GM18498 (cell line): ENCODE measurements at regions not wholly inside any gene's neighbourhood (a gene's known extent, or its start where the extent isn't known, plus 50 kb on each side); places are given as distances from the start of the nearest gene placed in this dataset.
"Not testable (repeated sequence)": the region's sequence is repeated elsewhere in the genome, so short reads cannot be mapped to it uniquely, and the experiment has no call there.

Experiments
- ATAC-seq: cut with Tn5 transposase; IDR thresholded peaks from one replicate; pipeline ENCODE4 v1.9.1; 2021; ENCODE audit warnings: mild to moderate bottlenecking, moderate library complexity; ENCODE audit not compliant: unreplicated experiment

- ATAC-seq: no peak
These were observed 97.1 kb downstream of the ETS2 start for GRCh38 chr21:38902608-38903445.

DNA sequence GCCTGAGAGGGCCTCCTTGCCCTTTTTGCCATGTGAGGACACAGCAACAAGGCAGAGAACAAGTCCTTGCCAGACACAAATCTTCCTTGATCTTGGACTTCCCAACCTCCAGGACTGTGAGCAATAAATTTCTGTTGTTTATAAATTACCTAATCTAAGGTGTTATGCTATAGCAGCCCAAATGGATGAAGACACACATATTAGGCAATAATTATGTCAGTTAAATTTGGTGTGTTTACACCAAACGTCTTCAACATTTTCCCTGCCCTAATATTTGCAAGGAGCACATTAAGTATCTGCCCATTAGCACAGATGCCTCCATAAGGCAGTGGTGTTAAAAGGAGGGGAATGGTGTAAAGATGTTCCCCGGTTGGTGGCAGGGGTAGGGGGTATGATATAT, 94.8 kb downstream of the ETS2 start:
- no peak for ATAC-seq

DNA sequence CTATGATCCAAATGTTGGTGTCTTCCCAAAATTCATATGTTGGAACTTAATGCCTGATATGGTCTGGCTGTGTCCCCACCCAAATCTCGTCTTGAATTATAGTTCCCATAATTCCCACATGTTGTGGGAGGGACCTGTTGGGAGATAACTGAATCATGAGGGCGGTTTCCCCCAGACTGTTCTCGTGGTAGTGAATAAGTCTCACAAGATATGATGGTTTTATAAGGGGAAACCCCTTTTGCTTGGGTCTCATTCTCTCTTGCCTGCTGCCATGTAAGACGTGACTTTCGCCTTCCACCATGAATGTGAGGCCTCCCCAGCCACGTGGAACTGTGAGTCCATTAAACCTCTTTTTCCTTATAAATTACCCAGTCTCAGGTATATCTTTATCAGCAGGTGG, 94.3 kb downstream of the ETS2 start:
- ATAC-seq: not testable (repeated sequence)

DNA sequence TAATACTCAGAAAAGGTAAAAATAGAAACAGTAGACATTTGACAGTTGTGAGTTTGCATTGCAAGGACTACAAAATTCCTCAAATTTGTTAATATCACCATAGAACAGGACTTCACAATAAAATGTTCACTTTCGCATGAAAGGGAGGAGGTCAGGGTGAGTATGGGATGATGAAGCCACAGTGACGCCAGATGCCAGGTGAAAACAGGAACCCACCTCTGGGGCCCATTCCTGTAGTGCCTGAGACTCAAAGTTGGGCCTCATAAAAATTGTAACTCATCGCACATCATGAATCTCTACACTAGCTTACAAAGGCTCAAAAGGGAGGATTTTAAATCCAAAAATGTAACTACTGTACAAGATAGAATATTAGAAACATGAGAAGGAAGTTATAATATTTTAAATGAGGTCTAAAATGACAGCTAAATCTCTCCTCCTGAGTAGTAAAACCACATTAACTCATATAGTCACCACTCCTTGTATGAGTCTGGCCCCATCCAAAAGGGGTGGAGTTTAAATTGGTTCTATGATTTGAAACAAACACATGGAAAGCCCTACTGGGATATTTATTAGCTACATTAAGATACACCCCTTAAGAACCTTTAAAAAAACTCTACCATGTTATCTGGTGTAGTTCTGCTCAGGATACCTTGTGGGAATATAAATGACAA, 93.7 kb downstream of the ETS2 start:
- no peak for ATAC-seq

GRCh38 chr21:38898422-38899096, 92.8 kb downstream of the ETS2 start:
- ATAC-seq: no peak

GRCh38 chr21:38897532-38898421, 92.0 kb downstream of the ETS2 start:
- no peak for ATAC-seq

GRCh38 chr21:38894899-38895298, 89.2 kb downstream of the ETS2 start:
- ATAC-seq: no peak

DNA sequence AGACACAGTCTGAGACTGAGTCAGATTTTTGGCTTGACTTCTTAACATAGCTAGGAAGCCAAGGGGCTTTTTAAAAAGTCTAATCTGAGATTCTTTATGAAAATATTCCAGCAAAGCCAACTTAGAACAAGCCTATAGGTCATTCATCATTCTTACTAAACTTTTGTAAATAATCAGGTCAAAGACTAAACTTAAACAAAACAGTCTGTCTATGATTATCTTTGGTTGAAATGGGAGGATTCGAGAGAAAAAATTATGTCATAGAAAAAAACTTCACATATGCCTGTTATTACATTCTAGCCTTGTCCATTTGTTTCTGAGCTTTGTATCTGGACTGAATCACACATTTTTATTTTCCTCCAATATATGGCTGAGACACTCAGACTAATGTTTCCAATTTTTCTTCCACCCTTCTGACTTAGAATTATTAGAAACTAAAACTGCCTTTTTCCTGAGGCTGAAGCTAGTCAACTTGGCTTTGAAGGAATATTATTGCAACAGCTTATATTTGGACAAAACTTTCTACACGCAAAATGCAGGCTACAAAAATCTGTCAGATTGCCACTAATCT, 83.3 kb downstream of the ETS2 start:
- no peak for ATAC-seq

DNA sequence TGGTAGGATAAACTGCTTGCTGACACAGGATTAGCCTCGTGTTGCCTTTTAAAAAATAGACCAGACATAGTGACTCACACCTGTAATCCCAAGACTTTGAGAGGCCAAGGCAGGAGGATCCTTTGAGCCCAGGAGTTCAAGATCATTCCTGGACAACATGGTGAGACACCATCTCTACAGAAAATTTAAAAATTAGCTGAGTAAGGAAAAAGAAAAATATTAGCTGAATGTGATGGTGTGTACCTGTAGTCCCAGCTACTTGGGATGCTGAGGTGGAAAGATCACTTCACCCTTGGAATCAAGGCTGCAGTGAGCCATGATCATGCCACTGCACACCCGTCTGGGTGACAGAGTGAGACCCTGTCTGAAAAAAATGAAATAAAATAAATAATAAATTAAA, 82.0 kb downstream of the ETS2 start:
- no peak for ATAC-seq

- ATAC-seq: no peak
These were observed 81.4 kb downstream of the ETS2 start for GRCh38 chr21:38887062-38887686.

GRCh38 chr21:38885909-38886308, 80.2 kb downstream of the ETS2 start:
- ATAC-seq: no peak

- no peak for ATAC-seq
These were observed 78.7 kb downstream of the ETS2 start for GRCh38 chr21:38884440-38884839.

- no peak for ATAC-seq
These were observed 77.4 kb downstream of the ETS2 start for GRCh38 chr21:38883142-38883541.

- ATAC-seq: no peak
These were observed 75.4 kb downstream of the ETS2 start for GRCh38 chr21:38881131-38881530.

- no peak for ATAC-seq
These were observed 74.8 kb downstream of the ETS2 start for GRCh38 chr21:38880577-38880966.

GRCh38 chr21:38879912-38880576, 74.3 kb downstream of the ETS2 start:
- no peak for ATAC-seq

- no peak for ATAC-seq
These were observed 72.8 kb downstream of the ETS2 start for GRCh38 chr21:38878379-38879179.

GRCh38 chr21:38875694-38876492, 70.2 kb downstream of the ETS2 start:
- ATAC-seq: no peak
